GM23248 (cell line): ENCODE measurements at regions not wholly inside any gene's neighbourhood (a gene's known extent, or its start where the extent isn't known, plus 50 kb on each side); places are given as distances from the start of the nearest gene placed in this dataset.

Experiments
- DNase-seq: peaks from one replicate; pipeline ENCODE4 v3.0.0-alpha.2; 2015
- H2AFZ ChIP-seq: fragments of 200-600 bp; sonication (generic); 2 replicates; pipeline ENCODE4 v1.6.1; 2016; ENCODE audit warnings: antibody characterized with exemption
- H3F3A ChIP-seq: fragments of 200-600 bp; sonication (generic); 2 replicates; pipeline ENCODE4 v1.6.1; 2016; ENCODE audit warnings: mild to moderate bottlenecking, antibody characterized with exemption, mixed run types; ENCODE audit not compliant: insufficient read depth
- H3K27ac ChIP-seq: fragments of 200-600 bp; sonication (generic); 2 replicates; pipeline ENCODE4 v1.5.1; 2016; ENCODE audit warnings: mild to moderate bottlenecking
- H3K27me3 ChIP-seq: fragments of 200-600 bp; sonication (generic); replicated peaks from 2 replicates; pipeline ENCODE4 v1.6.1; 2016; ENCODE audit warnings: mild to moderate bottlenecking; ENCODE audit not compliant: insufficient read depth
- H3K36me3 ChIP-seq: fragments of 200-600 bp; sonication (generic); 2 replicates; pipeline ENCODE4 v1.6.1; 2016; ENCODE audit warnings: low read depth, mild to moderate bottlenecking
- H3K4me1 ChIP-seq: fragments of 200-600 bp; sonication (generic); 2 replicates; pipeline ENCODE4 v1.6.1; 2016; ENCODE audit warnings: mild to moderate bottlenecking; ENCODE audit not compliant: insufficient read depth
- H3K4me2 ChIP-seq: fragments of 200-600 bp; sonication (generic); one replicate; pipeline ENCODE4 v1.6.1; 2016; ENCODE audit warnings: mild to moderate bottlenecking; ENCODE audit not compliant: unreplicated experiment
- H3K4me3 ChIP-seq: fragments of 200-600 bp; sonication (generic); 2 replicates; pipeline ENCODE4 v1.5.1; 2016; ENCODE audit warnings: mild to moderate bottlenecking
- H3K79me2 ChIP-seq: fragments of 200-600 bp; sonication (generic); 2 replicates; pipeline ENCODE4 v1.6.1; 2016; ENCODE audit warnings: mild to moderate bottlenecking; ENCODE audit not compliant: insufficient read depth
- H3K9ac ChIP-seq: fragments of 200-600 bp; sonication (generic); 2 replicates; pipeline ENCODE4 v1.6.1; 2016; ENCODE audit warnings: mild to moderate bottlenecking
- H3K9me2 ChIP-seq: fragments of 200-600 bp; sonication (generic); 2 replicates; pipeline ENCODE4 v1.6.1; 2016; ENCODE audit warnings: mixed run types, mild to moderate bottlenecking, moderate library complexity; ENCODE audit not compliant: insufficient read depth
- H3K9me3 ChIP-seq: fragments of 200-600 bp; sonication (generic); one replicate; pipeline ENCODE4 v1.6.1; 2017; ENCODE audit warnings: low read depth
- H4K20me1 ChIP-seq: fragments of 200-600 bp; sonication (generic); 2 replicates; pipeline ENCODE4 v1.6.0; 2016; ENCODE audit not compliant: insufficient read depth
- EZH2 ChIP-seq: fragments of 200-600 bp; sonication (generic); IDR thresholded peaks from 2 replicates; pipeline ENCODE4 v1.6.1; 2018; ENCODE audit warnings: antibody characterized with exemption, mild to moderate bottlenecking; ENCODE audit not compliant: insufficient read depth, poor library complexity, severe bottlenecking
- EZH2phosphoT487 ChIP-seq: fragments of 200-600 bp; sonication (generic); IDR thresholded peaks from 2 replicates; pipeline ENCODE4 v1.6.1; 2018; ENCODE audit warnings: antibody characterized with exemption, moderate library complexity, mild to moderate bottlenecking, low read depth; ENCODE audit not compliant: insufficient read depth
- WGBS, 2 experiments: methylation state at CpG; one replicate each; pipeline ENCODE4 v1.1.6; 2015 to 2017; ENCODE audit warnings: low lambda C conversion rate in 2 of 2, low coverage in 1 of 2; ENCODE audit errors: missing lambda C conversion rate in 2 of 2; 5-methylcytosine and 5-hydroxymethylcytosine counted together
- in situ Hi-C: fragments of 300-500 bp; cut with MboI; formaldehyde crosslinking; loops from 2 replicates; pipeline ENCODE4 v1.15.0; 2020

DNA sequence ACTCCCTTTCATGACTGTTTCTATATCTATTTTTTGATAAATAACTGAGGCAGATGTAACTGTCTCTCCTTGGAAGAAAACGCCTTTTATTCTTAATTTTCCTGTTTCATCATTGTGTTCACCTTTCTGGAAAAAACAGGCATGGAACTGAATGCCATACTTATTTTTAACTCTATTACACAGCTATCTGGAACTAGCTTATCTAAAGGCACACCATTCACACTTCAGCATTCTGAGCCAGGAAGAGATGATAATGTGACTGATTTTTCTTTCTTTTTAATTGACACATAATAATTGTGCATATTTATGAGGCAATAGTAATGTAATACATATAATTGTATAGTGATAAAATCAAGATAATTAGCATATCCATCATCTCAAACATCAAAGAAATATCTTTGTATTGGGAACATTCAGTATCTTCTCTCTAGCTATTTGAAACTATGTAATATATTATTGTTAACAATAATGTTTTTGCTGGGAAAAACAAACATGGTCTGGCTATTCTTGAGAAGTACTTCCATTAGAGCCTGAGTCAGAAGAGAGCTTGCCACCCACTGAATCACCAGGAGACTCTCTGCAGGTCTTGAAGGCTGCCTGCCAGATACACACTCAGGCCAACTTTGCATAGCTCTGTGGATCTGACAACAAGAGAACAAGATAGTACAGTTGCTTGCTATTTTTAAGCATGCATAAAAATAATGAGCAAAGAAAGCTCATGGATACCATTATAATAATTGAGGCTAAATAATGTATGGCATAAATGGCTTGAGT, 501.0 kb upstream of the EDIL3 start:
- 9 to 24% methylated on average over 1 of the region's 1 CpG for WGBS, 2 experiments
- no peaks in the 10 kb centered on the region for H3K4me1 ChIP-seq
- no peak overlapping the region for H3K27ac ChIP-seq
- no peak overlapping the region for H3K4me2 ChIP-seq
- no peaks in the 10 kb centered on the region for H3K9me2 ChIP-seq
- DNase-seq: no peak
- no peaks in the 10 kb centered on the region for H3F3A ChIP-seq
- H4K20me1 ChIP-seq: no peaks in the 10 kb centered on the region
- no peak overlapping the region for H3K4me3 ChIP-seq
- H3K9me3 ChIP-seq: no peaks in the 10 kb centered on the region
- no peaks in the 10 kb centered on the region for H3K79me2 ChIP-seq
- H2AFZ ChIP-seq: no peak overlapping the region
- TF ChIP-seq EZH2phosphoT487: no peak
- no peak for TF ChIP-seq EZH2
- no peaks in the 10 kb centered on the region for H3K36me3 ChIP-seq
- in situ Hi-C loops: no loop called here
- no peak overlapping the region for H3K9ac ChIP-seq
- no peaks in the 10 kb centered on the region for H3K27me3 ChIP-seq

DNA sequence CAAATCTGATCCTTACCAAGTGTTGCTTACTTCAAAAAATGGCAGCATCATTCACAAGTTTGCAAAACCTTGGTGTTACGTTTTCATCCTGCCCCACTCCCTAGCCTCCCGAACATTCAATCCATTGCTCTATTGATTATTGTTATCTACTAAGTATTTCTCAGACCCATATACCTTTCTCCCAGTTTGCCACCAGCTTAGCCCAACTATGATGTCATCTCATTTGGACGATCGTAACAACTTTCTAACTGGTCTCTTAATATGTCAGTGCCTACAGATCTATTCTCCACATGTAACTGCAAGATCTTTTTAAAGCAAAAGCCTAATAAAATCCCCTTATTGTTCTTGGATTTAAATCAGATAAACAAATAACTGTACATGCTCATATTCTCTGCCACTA, 497.1 kb upstream of the EDIL3 start:
- no peak overlapping the region for H3K27ac ChIP-seq
- TF ChIP-seq EZH2 (no peak), EZH2phosphoT487 (no peak)
- H3K9me2 ChIP-seq: no peaks in the 10 kb centered on the region
- no peak overlapping the region for H3K4me2 ChIP-seq
- H3K4me3 ChIP-seq: no peak overlapping the region
- H4K20me1 ChIP-seq: no peaks in the 10 kb centered on the region
- peaks cover 5% of the 10 kb centered on the region for H3K9me3 ChIP-seq
- DNase-seq: no peak
- H3K27me3 ChIP-seq: no peaks in the 10 kb centered on the region
- H3K79me2 ChIP-seq: no peaks in the 10 kb centered on the region
- WGBS, 2 experiments: 45 to 49% methylated on average over 4 of the region's 4 CpGs
- H3K36me3 ChIP-seq: no peaks in the 10 kb centered on the region
- H3F3A ChIP-seq: no peaks in the 10 kb centered on the region
- H3K9ac ChIP-seq: no peak overlapping the region
- H2AFZ ChIP-seq: no peak overlapping the region
- in situ Hi-C loops: no loop called here
- no peaks in the 10 kb centered on the region for H3K4me1 ChIP-seq

DNA sequence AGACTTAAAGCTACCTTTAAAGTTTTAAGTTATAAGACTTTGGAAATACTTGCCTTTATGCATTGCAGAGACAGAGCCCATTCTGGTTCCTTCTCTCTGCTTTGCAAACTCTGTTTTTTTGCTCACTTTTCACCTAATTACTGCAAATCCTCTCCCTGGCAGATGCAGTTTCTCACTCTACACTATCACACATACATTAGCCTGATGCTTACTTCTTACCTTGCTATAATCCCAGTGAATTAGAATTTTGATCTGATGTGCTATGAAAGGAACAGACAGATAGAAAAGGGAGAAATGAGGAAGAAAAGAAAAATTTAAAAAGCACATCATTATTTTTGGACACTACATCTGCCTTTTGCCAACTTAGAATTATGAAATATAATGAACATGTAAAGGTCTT, 489.5 kb upstream of the EDIL3 start:
- no peak overlapping the region for H3K9ac ChIP-seq
- H3K4me2 ChIP-seq: no peak overlapping the region
- no peaks in the 10 kb centered on the region for H3K4me1 ChIP-seq
- in situ Hi-C loops: no loop called here
- H3K9me3 ChIP-seq: no peaks in the 10 kb centered on the region
- no peaks in the 10 kb centered on the region for H3K36me3 ChIP-seq
- H2AFZ ChIP-seq: no peak overlapping the region
- no peaks in the 10 kb centered on the region for H3F3A ChIP-seq
- no peaks in the 10 kb centered on the region for H4K20me1 ChIP-seq
- no peak for TF ChIP-seq EZH2
- TF ChIP-seq EZH2phosphoT487: no peak
- no peaks in the 10 kb centered on the region for H3K27me3 ChIP-seq
- no peak overlapping the region for H3K27ac ChIP-seq
- H3K4me3 ChIP-seq: no peak overlapping the region
- H3K79me2 ChIP-seq: no peaks in the 10 kb centered on the region
- H3K9me2 ChIP-seq: no peaks in the 10 kb centered on the region
- DNase-seq: no peak

DNA sequence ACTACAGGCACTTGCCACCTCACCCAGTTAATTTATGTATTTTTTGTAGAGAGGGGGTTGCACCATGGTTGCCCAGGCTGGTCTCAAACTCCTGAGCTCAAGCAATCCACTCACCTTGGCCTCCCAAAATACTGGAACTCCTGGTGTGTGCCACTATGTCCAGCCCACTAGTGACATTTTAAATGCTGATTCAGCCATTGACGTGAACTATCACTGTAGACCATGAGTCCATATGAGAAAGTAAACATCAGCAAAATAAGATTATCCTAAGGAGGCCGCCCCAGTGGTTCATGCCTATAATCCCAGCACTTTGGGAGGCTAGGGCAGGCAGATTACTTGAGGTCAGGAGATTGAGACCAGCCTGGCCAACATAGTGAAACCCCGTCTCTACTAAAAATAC, 488.1 kb upstream of the EDIL3 start:
- Histone ChIP-seq H3K27me3 (no peaks in the 10 kb centered on the region), H3K79me2 (no peaks in the 10 kb centered on the region), H3K36me3 (no peaks in the 10 kb centered on the region), H2AFZ (no peak overlapping the region), H3K4me3 (no peak overlapping the region), H4K20me1 (no peaks in the 10 kb centered on the region), H3K4me2 (no peak overlapping the region), H3K9me3 (no peaks in the 10 kb centered on the region), H3K9me2 (no peaks in the 10 kb centered on the region), H3K4me1 (no peaks in the 10 kb centered on the region), H3K9ac (no peak overlapping the region), H3F3A (no peaks in the 10 kb centered on the region), H3K27ac (no peak overlapping the region)
- DNase-seq: no peak
- WGBS, 2 experiments: 17% methylated on average over 3 of the region's 3 CpGs
- in situ Hi-C loops: no loop called here
- TF ChIP-seq EZH2 (no peak), EZH2phosphoT487 (no peak)

DNA sequence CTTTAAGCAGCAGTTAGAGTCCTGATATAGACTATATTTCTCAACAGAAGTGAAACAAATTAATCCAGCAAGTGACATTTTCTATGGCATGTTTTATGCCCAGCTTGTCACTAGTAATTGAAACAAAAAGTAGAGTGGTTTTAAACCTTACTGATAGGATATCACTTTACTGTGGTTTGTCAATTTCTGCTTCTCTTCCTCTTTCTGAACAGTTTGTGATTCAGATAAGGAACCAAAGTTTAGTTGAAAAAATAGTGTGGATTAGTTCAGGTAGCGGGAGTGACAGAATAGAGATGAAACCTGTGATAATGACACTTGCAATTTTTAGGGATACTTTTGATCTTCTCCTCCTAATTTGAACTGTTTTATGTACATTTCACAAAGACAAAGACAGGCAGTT, 485.7 kb upstream of the EDIL3 start:
- Histone ChIP-seq H3K27ac (no peak overlapping the region), H3K4me1 (no peaks in the 10 kb centered on the region), H3K9me2 (no peaks in the 10 kb centered on the region), H3K36me3 (no peaks in the 10 kb centered on the region), H4K20me1 (no peaks in the 10 kb centered on the region), H3K4me3 (no peak overlapping the region), H3K27me3 (no peaks in the 10 kb centered on the region), H3K9ac (no peak overlapping the region), H3F3A (no peaks in the 10 kb centered on the region), H2AFZ (no peak overlapping the region), H3K79me2 (no peaks in the 10 kb centered on the region), H3K9me3 (peaks cover 5% of the 10 kb centered on the region), H3K4me2 (no peak overlapping the region)
- in situ Hi-C loops: no loop called here
- 16 to 33% methylated on average over 1 of the region's 1 CpG for WGBS, 2 experiments
- TF ChIP-seq EZH2phosphoT487 (no peak), EZH2 (no peak)
- DNase-seq: no peak
